Neuronal stem cell (in vitro differentiated cells): ENCODE measurements at regions not wholly inside any gene's neighbourhood (a gene's known extent, or its start where the extent isn't known, plus 50 kb on each side); places are given as distances from the start of the nearest gene placed in this dataset.

Experiments used
- DNase-seq: peaks from one replicate; pipeline ENCODE4 v3.0.0-alpha.2; 2013; ENCODE audit warnings: low spot score
- H2AFZ ChIP-seq: one replicate; pipeline ENCODE4 v1.6.1; 2013; ENCODE audit warnings: mild to moderate bottlenecking, low read length, inconsistent platforms
- H2AK5ac ChIP-seq: 2 replicates; pipeline ENCODE4 v1.6.1; 2013; ENCODE audit warnings: low read depth, mild to moderate bottlenecking, inconsistent platforms, low read length, moderate library complexity, mixed read lengths
- H2BK120ac ChIP-seq: 2 replicates; pipeline ENCODE4 v1.6.1; 2013; ENCODE audit warnings: low read depth, mild to moderate bottlenecking, inconsistent platforms, low read length, moderate library complexity, mixed read lengths
- H2BK12ac ChIP-seq: one replicate; pipeline ENCODE4 v1.6.1; 2013; ENCODE audit warnings: low read length, inconsistent platforms
- H2BK15ac ChIP-seq: 2 replicates; pipeline ENCODE4 v1.6.1; 2013; ENCODE audit warnings: mild to moderate bottlenecking, low read length, inconsistent platforms, mixed read lengths
- H2BK5ac ChIP-seq: one replicate; pipeline ENCODE4 v1.6.1; 2013; ENCODE audit warnings: inconsistent platforms, mild to moderate bottlenecking, low read length, moderate library complexity
- H3K14ac ChIP-seq: one replicate; pipeline ENCODE4 v1.6.1; 2013; ENCODE audit warnings: low read length, inconsistent platforms
- H3K18ac ChIP-seq: 2 replicates; pipeline ENCODE4 v1.6.1; 2013; ENCODE audit warnings: low read length, inconsistent platforms
- H3K23ac ChIP-seq: 2 replicates; pipeline ENCODE4 v1.6.1; 2013; ENCODE audit warnings: low read depth, mild to moderate bottlenecking, mixed read lengths, low read length, inconsistent platforms; ENCODE audit not compliant: poor library complexity
- H3K27ac ChIP-seq: replicated peaks from 3 replicates; pipeline ENCODE4 v1.5.1; 2013; ENCODE audit warnings: low read length, inconsistent platforms
- H3K27me3 ChIP-seq, 3 experiments: 2 replicates each; pipeline ENCODE4 v1.6.1; 2013; ENCODE audit warnings: low read length in 3 of 3, mild to moderate bottlenecking in 2 of 3, inconsistent platforms in 1 of 3, low read depth in 1 of 3, mixed read lengths in 1 of 3, moderate library complexity in 1 of 3; ENCODE audit not compliant: control insufficient read depth in 3 of 3, insufficient read depth in 3 of 3
- H3K36me3 ChIP-seq, 2 donors: replicated peaks in 1 of 2; 2 replicates each; pipeline ENCODE4 v1.6.1; 2013; ENCODE audit warnings: low read length in 2 of 2; ENCODE audit not compliant: control insufficient read depth in 2 of 2, insufficient read depth in 2 of 2
- H3K4ac ChIP-seq: 2 replicates; pipeline ENCODE4 v1.6.1; 2013; ENCODE audit warnings: inconsistent platforms, mild to moderate bottlenecking, low read length, moderate library complexity
- H3K4me1 ChIP-seq, 2 donors: 1 replicate in 1 of 2; 2 replicates in 1 of 2; pipeline ENCODE4 v1.6.1; 2013; ENCODE audit warnings: low read length in 2 of 2, low read depth in 1 of 2; ENCODE audit not compliant: control insufficient read depth in 2 of 2, insufficient read depth in 1 of 2
- H3K4me2 ChIP-seq: one replicate; pipeline ENCODE4 v1.6.1; 2013; ENCODE audit warnings: mild to moderate bottlenecking, low read length, inconsistent platforms; ENCODE audit not compliant: insufficient read depth, poor library complexity, severe bottlenecking
- H3K4me3 ChIP-seq, 2 donors: 2 replicates each; pipeline ENCODE4 v1.5.1; 2013; ENCODE audit warnings: low read length in 2 of 2, mild to moderate bottlenecking in 2 of 2, inconsistent platforms in 1 of 2, moderate library complexity in 1 of 2
- H3K79me1 ChIP-seq: one replicate; pipeline ENCODE4 v1.6.1; 2013; ENCODE audit warnings: low read depth, mild to moderate bottlenecking, inconsistent platforms, low read length, moderate library complexity
- H3K9ac ChIP-seq: one replicate; pipeline ENCODE4 v1.6.1; 2013; ENCODE audit warnings: mild to moderate bottlenecking, low read depth, low read length, inconsistent platforms; ENCODE audit not compliant: poor library complexity
- H3K9me3 ChIP-seq, 2 donors: replicated peaks in 1 of 2; 2 replicates each; pipeline versions ENCODE3 to v1.6.1; 2013; ENCODE audit warnings: low read length in 2 of 2, mild to moderate bottlenecking in 2 of 2, inconsistent platforms in 1 of 2, low read depth in 1 of 2, mixed read lengths in 1 of 2, moderate library complexity in 1 of 2; ENCODE audit not compliant: control insufficient read depth in 2 of 2, insufficient read depth in 1 of 2
- H4K8ac ChIP-seq: one replicate; pipeline ENCODE4 v1.6.1; 2013; ENCODE audit warnings: low read depth, mild to moderate bottlenecking, inconsistent platforms, low read length, moderate library complexity
- H4K91ac ChIP-seq: one replicate; pipeline ENCODE4 v1.6.1; 2013; ENCODE audit warnings: low read length, low read depth, mild to moderate bottlenecking, inconsistent platforms; ENCODE audit not compliant: poor library complexity
- WGBS, 2 donors: extraction: QIAGEN DNeasy Blood & Tissue Kit; methylation state at CpG; one replicate each; pipeline ENCODE4 v1.1.7; 2013; ENCODE audit warnings: missing lambda C conversion rate in 2 of 2, mixed read lengths in 1 of 2; ENCODE audit not compliant: insufficient read length in 2 of 2, insufficient replicate concordance in 1 of 2; ENCODE audit errors: extremely low coverage in 2 of 2; 5-methylcytosine and 5-hydroxymethylcytosine counted together

GRCh38 chr12:98173773-98174427, 341.5 kb upstream of the TMPO start:
- H3K9ac ChIP-seq = no peak overlapping the region
- H2BK15ac ChIP-seq = no peak overlapping the region
- H3K4ac ChIP-seq = no peak overlapping the region
- no peak overlapping the region for H2AFZ ChIP-seq
- H3K4me2 ChIP-seq = no peak overlapping the region
- no peak overlapping the region for H4K91ac ChIP-seq
- H3K27ac ChIP-seq = no peak overlapping the region
- H3K14ac ChIP-seq = no peak overlapping the region
- H4K8ac ChIP-seq = no peak overlapping the region
- DNase-seq = no peak
- H2BK12ac ChIP-seq = no peak overlapping the region
- H3K79me1 ChIP-seq = no peaks in the 10 kb centered on the region
- H3K4me1 ChIP-seq = no peaks in the 10 kb centered on the region
- H2BK120ac ChIP-seq = no peak overlapping the region
- WGBS, 2 donors = no CpG with 5 or more reads among the region's 1 CpG
- no peaks in the 10 kb centered on the region for H3K27me3 ChIP-seq
- H3K36me3 ChIP-seq = no peaks in the 10 kb centered on the region
- no peaks in the 10 kb centered on the region for H3K9me3 ChIP-seq
- H2AK5ac ChIP-seq = no peak overlapping the region
- H3K4me3 ChIP-seq = no peak overlapping the region
- H3K18ac ChIP-seq = no peak overlapping the region
- H2BK5ac ChIP-seq = no peak overlapping the region
- H3K23ac ChIP-seq = no peak overlapping the region

- Histone ChIP-seq H3K27ac (no peak overlapping the region), H3K36me3 (no peaks in the 10 kb centered on the region), H2BK12ac (peak overlapping the region; percentile 31), H3K14ac (no peak overlapping the region), H4K8ac (no peak overlapping the region), H2BK120ac (no peak overlapping the region), H3K23ac (no peak overlapping the region), H2AK5ac (no peak overlapping the region), H2AFZ (no peak overlapping the region), H3K27me3 (no peaks in the 10 kb centered on the region), H3K4ac (no peak overlapping the region), H3K4me2 (no peak overlapping the region), H3K4me1 (no peaks in the 10 kb centered on the region), H2BK15ac (no peak overlapping the region), H2BK5ac (no peak overlapping the region), H3K9me3 (no peaks in the 10 kb centered on the region), H3K4me3 (no peak overlapping the region), H4K91ac (no peak overlapping the region), H3K9ac (no peak overlapping the region), H3K79me1 (no peaks in the 10 kb centered on the region), H3K18ac (peak overlapping the region; percentile 44)
- DNase-seq = no peak
- no CpG with 5 or more reads among the region's 5 CpGs for WGBS, 2 donors
Measured at GRCh38 chr12:98174428-98174809, 341.0 kb upstream of the TMPO start.

- H3K4ac ChIP-seq = no peak overlapping the region
- DNase-seq = no peak
Measured at GRCh38 chr12:98178126-98178525, 337.3 kb upstream of the TMPO start.

GRCh38 chr12:98179151-98179550, 336.2 kb upstream of the TMPO start:
- H2BK5ac ChIP-seq = no peak overlapping the region

More at GRCh38 chr12:98178126-98178525, 337.3 kb upstream of the TMPO start:
- Histone ChIP-seq H3K4me2 (no peak overlapping the region), H4K91ac (no peak overlapping the region), H3K79me1 (no peaks in the 10 kb centered on the region), H3K23ac (no peak overlapping the region), H3K27me3 (no peaks in the 10 kb centered on the region), H3K27ac (no peak overlapping the region), H3K9ac (no peak overlapping the region), H2BK5ac (no peak overlapping the region), H3K36me3 (no peaks in the 10 kb centered on the region), H2AK5ac (no peak overlapping the region), H2AFZ (no peak overlapping the region), H3K14ac (no peak overlapping the region), H3K18ac (no peak overlapping the region), H2BK120ac (no peak overlapping the region), H4K8ac (no peak overlapping the region), H3K9me3 (no peaks in the 10 kb centered on the region), H3K4me1 (peaks cover 0 to 5% of the 10 kb centered on the region in 2 donors), H2BK12ac (no peak overlapping the region), H2BK15ac (no peak overlapping the region), H3K4me3 (no peak overlapping the region)

More at GRCh38 chr12:98179151-98179550, 336.2 kb upstream of the TMPO start:
- H3K36me3 ChIP-seq = no peaks in the 10 kb centered on the region
- no peak overlapping the region for H4K91ac ChIP-seq
- H3K18ac ChIP-seq = no peak overlapping the region
- DNase-seq = no peak
- H2BK120ac ChIP-seq = no peak overlapping the region
- no peaks in the 10 kb centered on the region for H3K79me1 ChIP-seq
- no peaks in the 10 kb centered on the region for H3K9me3 ChIP-seq
- no peak overlapping the region for H4K8ac ChIP-seq
- peaks cover 0 to 6% of the 10 kb centered on the region in 2 donors for H3K4me1 ChIP-seq
- H3K4ac ChIP-seq = no peak overlapping the region
- no peak overlapping the region for H3K4me3 ChIP-seq
- H2AK5ac ChIP-seq = no peak overlapping the region
- no peak overlapping the region for H2BK12ac ChIP-seq
- no peak overlapping the region for H3K23ac ChIP-seq
- no peaks in the 10 kb centered on the region for H3K27me3 ChIP-seq
- no peak overlapping the region for H3K27ac ChIP-seq
- no peak overlapping the region for H3K4me2 ChIP-seq
- H2BK15ac ChIP-seq = no peak overlapping the region
- H3K9ac ChIP-seq = no peak overlapping the region
- no peak overlapping the region for H3K14ac ChIP-seq
- H2AFZ ChIP-seq = no peak overlapping the region
